Neural progenitor cell (in vitro differentiated cells): ENCODE measurements at regions not wholly inside any gene's neighbourhood (a gene's known extent, or its start where the extent isn't known, plus 50 kb on each side); places are given as distances from the start of the nearest gene placed in this dataset.

Experiments used
- EZH2 ChIP-seq: fragments of 200-600 bp; sonication (generic); IDR thresholded peaks from 2 replicates; pipeline ENCODE4 v1.6.1; 2017; ENCODE audit warnings: antibody characterized with exemption, mild to moderate bottlenecking, moderate library complexity
- TF ChIP-seq, protein P1 (sequence below): fragments of 200-600 bp; sonication (generic); IDR thresholded peaks from 2 replicates; pipeline ENCODE4 v1.5.1; 2017; ENCODE audit warnings: antibody characterized with exemption, mild to moderate bottlenecking

DNA sequence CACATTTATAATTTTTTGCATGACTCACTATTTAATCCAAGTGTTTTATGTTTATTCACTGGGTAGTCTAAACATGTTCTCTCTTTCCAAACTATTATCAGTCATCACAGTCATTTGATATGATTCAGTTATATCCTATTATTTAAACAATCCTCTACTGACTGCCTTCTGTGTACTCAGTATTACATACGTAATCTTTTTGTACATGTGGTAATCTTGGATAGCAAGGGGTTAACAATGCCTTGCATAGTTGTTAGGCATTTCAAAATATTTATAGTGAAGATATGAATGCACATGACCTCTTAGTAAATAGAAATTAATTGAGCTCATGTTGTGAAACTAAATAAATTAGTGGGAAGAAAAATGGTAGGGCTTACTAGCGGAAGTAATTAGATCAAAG lies 379.4 kb upstream of the KIAA1217 start:
- TF ChIP-seq, protein P1, sequence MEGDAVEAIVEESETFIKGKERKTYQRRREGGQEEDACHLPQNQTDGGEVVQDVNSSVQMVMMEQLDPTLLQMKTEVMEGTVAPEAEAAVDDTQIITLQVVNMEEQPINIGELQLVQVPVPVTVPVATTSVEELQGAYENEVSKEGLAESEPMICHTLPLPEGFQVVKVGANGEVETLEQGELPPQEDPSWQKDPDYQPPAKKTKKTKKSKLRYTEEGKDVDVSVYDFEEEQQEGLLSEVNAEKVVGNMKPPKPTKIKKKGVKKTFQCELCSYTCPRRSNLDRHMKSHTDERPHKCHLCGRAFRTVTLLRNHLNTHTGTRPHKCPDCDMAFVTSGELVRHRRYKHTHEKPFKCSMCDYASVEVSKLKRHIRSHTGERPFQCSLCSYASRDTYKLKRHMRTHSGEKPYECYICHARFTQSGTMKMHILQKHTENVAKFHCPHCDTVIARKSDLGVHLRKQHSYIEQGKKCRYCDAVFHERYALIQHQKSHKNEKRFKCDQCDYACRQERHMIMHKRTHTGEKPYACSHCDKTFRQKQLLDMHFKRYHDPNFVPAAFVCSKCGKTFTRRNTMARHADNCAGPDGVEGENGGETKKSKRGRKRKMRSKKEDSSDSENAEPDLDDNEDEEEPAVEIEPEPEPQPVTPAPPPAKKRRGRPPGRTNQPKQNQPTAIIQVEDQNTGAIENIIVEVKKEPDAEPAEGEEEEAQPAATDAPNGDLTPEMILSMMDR, result no peak
- no peak for TF ChIP-seq EZH2
